DMS 273 (cell line): ENCODE measurements at regions not wholly inside any gene's neighbourhood (a gene's known extent, or its start where the extent isn't known, plus 50 kb on each side); places are given as distances from the start of the nearest gene placed in this dataset.
"Not testable (repeated sequence)": the region's sequence is repeated elsewhere in the genome, so short reads cannot be mapped to it uniquely, and the experiment has no call there.

Source experiments
- DNase-seq: peaks from one replicate; lab custom pipeline; 2025; ENCODE audit not compliant: unreplicated experiment; lab: John Stamatoyannopoulos, UW

DNA sequence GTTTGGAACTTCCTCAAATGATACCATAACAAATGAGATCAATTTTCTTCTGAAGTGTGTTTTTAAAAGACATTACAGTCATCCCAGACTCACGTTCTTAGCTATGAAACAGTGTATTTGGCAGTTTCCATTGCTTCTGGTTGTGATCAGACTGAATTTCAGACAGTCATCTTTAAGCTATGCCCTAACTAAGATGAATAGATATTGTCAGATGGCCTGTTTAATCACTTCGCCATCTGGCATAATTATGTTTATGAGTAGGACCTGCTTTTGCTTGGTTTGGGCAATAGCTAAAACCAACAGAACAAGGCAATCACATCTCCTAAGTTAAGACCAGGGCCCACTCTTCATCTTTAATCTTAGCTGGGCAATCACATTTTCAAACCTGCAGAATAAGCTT, 313.1 kb downstream of the SV2B start:
- DNase-seq: peak; percentile 63

DNA sequence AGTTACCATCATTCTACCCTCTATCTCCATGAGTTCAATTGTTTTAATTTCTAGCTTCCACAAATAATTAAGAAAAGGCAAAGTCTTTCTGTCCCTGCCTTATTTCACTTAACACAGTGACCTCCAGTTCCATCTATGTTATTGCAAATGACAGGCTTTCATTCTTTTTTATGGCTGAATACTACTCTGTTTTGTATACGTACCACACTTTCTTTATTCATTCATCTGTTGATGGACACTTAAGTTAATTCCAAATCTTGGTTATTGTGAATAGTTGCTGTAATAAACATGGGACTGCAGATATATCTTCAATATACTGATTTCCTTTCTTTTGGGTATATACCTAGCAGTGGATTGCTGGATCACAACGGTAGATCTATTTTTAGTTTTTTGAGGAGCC, 314.1 kb downstream of the SV2B start:
- DNase-seq: no peak

DNA sequence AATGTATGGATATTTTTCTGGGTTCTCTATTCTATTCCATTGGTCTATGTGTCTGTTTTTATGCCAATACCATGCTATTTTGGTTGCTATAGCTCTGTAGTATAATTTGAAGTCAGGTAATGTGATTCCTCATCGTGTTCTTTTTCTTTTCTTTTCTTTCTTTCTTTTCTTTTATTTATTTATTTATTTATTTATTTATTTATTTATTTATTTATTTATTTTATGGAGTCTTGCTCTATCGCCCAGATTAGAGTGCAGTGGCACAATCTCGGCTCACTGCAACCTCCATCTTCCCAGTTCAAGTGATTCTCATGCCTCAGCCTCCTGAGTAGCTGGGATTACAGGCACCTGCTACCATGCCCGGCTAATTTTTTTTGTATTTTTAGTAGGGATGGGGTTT, 315.2 kb downstream of the SV2B start:
- not testable (repeated sequence) for DNase-seq

DNA sequence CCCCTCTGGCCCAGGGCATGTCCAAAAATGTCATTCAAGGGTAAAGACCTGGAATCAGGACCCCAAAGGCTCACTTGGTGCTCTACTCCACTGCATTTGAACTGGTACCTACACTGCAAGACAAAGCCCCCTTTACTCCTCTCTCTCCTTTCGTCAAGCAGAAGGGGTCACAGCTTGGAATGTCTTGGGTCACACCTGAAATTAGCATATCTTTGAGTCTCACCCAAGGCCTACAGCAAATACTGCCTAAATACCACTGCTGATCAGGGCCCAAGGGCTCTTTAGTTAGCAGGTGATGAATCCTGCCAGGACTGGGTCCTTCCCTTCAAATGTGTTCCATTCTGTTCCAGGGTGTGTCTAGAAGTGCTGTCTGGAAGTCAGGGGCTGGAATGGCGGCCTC, 320.6 kb downstream of the SV2B start:
- no peak for DNase-seq

DNA sequence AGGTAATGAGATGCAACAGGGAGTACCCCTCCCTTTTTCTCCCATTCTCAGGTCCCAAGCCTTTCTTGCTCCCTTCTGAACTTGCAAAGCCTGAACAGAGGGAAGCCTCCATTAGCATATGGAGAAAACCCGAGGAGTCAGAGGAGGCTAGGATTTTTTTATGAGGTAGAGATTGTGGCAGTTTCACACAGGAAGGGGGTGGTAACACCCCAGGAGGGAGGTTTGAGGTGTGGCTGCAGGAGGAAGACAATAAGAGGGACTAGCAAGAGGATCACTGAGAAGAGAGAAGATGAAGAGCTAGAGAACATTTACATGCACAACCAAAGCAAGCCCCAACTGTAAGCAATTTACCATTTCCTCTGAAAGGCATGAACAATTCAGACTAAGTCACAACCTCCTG, 322.7 kb downstream of the SV2B start:
- no peak for DNase-seq

DNA sequence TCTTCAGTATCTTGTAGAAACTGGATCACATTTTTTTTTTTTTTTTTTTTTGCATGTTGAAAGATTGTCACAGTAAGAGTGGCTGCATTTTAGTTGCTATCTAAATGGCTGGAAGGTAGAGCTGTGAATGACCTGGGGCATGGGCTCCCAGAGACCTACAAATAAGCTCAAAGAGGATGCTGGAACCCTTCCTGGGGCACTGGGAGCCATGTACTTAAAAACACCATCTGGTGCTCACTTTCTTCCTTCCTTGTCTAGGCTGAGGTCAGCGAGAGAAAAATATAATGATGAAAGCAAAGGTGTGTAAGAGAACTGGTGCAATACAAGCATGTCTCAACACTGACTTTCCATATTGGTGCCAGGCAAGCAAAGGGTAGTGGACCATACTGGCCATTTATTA, 323.9 kb downstream of the SV2B start:
- peak; percentile 11 for DNase-seq

DNA sequence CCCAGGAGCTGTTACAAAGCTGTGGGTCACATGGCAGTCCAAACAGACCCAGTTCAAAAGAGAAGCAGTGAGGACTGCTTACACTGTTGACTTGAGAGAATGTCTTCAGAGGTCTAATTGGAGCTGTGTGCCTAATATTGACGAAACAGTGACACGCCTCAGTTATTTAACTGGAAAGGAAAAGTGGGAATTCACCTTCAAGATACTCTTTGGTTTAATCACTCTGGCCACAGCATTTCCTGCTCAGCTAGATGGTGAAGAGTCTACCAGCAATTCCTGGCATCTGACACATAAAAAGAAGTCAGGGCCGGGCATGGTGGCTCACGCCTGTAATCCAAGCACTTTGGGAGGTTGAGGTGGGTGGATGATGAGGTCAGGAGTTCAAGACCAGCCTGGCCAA, 326.4 kb downstream of the SV2B start:
- no peak for DNase-seq

DNA sequence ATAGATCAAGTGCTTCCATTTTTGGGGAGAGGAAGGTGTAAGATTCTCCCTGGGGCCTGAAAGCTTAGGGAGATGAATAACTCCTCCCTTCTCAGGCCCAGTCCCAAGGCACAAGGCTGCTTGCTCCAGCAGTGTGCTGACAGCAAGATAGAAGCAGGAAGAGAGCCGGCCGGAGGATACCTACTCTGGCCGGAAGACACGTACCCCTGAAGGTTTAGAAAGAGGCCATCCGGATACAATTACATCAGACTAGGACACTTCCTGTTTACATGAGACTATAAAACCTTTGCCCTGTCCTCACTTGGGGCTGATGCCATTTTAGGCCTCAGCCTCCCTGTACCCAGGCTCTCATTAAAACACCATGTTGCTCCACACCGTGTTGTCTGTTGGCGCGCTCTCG, 329.9 kb downstream of the SV2B start:
- no peak for DNase-seq

DNA sequence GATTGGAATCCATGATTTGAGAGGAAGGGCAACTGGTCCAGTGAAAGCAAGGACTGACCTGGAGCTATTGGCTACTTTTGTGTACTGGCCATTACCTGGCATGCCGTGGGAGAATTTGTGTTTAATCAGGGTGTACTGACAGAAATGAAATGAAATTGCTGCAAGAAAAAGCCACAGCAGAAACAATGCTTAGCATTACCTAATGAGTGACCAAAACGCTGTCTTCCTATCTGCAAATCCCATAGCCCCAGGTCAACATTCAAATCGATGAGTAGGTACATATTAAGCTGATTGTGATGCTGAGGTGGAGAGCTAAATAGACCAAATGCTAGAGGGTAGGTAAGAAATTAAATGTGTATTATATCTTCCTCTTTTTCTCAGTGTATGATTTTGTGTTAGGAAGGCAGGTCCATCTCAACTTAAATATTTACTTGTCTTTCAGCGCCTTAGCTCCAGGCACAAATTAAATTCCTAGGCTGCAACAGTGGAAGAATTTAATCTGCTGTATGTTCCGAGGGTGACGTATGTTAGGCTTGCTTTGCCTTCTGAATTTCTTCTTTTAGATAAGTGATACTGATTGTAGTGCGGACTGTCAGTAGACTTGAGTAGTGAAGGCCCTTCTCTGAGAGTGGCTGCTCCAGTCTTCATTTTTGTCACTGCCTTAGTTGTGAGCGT, 331.1 kb downstream of the SV2B start:
- no peak for DNase-seq

DNA sequence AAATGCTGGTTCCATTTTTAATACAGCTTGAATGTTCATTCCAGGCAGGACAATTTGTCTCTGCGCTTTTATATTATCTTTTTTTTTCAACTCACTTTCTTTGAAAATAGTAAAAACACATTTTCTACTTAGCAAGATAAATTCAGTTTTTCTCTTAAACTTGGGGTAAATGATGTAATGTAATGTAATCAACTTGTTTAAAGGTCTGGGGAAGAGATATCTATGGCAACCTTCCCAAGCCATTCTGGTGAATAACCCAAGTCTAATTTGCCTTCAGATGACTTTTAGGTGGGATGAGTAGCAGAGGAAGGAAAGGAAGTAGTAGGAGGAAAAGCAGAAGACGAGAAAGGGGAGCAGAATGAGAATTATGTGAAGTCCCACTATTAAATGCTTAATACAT, 335.1 kb downstream of the SV2B start:
- no peak for DNase-seq

DNA sequence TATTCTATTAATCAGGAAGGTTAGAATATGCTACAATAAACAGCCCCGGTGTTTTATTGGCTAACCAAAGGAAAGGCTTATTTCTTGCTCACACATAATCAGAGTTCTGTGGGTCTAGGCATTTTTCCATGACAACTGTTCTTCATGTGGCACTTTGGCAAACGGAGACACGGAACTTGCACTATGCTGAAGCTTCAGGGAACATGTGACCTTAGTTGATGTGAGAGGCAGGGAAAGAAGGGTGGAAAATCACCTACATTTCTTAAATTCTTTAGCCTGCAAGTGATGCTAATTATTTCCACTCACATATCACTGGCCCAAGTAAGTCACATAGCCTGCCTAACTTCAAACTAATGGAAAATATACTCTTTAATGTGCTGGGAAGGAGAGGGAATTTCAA, 344.6 kb downstream of the SV2B start:
- no peak for DNase-seq

DNA sequence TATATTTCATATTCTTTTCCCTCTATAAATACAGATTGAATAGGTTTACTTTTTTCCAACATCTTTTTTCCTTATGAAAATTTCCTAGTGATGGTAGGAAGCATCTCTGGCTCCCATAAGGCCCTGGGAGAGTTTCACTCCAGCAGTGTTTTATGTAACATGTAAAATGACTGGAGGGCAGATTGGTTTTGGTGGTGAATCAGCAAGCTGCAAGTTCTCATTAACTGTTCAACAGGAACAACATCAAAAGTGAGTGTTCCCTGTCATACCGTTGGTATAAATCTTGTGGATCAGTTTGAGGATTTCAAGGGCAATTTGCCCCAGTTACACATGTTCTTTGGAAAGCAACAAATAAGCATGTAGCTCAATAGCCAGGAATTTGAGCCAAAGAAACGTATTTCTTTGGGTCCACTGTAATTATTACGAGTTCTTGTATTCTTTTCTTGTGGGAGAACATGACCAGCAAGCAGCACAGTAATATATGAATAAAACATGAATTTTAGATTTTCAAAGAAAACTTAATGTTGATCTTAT, 345.7 kb downstream of the SV2B start:
- DNase-seq: no peak

DNA sequence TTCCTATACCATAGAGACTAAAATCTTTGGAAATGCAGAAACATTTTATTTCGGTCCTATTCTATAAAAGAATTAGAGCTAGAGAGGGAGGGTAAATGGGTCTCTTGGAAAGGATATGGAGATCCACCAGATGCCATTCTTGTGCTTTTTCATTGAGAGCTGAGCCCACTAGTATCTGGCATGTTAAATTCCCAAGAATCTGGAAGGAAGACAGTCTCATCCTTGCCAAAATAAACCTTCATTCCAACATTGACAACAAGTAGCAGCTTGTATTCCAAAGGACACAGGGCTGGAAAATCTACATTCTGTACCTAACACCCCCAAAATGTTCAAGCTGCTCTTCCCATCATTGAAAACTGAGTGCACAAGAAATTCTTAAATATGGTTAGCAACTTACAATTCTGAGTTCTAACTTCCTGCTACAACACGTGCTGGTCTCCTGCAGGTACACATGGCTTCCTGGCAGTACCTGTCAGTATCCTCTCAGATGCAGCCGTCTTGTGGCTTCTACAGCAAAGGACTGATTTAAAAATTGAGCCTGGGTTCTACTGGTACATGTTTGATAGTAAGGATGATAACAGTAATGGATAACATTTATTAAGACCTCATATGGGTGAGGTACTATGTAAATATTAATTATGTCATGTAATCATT, 348.1 kb downstream of the SV2B start:
- no peak for DNase-seq

DNA sequence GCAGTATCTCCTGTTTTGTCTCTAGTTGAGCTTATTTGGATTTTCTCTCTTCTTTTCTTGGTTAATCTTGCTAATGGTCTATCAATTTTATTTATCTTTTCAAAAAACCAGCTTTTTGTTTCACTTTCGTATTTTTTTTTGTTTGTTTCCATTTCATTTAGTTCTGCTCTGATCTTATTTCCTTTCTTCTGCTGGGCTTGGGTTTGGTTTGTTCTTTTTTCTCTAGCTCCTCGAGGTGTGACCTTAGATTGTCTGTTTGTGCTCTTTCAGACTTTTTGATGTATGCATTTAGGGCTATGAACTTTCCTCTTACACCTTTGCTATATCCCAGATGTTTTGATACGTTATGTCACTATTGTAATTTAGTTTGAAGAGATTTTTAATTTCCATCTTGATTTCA, 353.3 kb downstream of the SV2B start:
- not testable (repeated sequence) for DNase-seq

DNA sequence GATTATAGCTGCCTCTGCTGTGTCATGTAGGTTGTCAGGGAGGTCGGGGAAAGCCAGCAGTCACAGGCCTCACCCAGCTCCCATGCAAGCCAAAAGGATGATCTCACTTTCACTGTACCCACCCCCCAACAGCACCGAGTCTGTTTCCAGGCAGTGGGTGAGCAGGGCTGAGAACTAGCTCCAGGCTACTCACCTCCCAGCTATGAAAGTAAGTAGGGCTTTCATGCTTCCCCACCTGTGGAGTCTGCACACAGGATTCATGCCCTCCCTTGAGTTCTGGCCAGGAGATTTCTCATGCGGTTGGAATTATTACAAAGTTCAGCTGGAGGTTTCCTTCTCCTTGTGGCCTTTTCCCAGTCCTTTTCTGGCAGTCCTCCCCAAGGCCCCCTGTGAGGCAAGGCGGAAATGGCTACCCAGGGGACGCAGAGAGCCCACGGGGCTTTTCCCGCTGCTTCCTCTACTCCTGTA, 356.2 kb downstream of the SV2B start:
- no peak for DNase-seq

DNA sequence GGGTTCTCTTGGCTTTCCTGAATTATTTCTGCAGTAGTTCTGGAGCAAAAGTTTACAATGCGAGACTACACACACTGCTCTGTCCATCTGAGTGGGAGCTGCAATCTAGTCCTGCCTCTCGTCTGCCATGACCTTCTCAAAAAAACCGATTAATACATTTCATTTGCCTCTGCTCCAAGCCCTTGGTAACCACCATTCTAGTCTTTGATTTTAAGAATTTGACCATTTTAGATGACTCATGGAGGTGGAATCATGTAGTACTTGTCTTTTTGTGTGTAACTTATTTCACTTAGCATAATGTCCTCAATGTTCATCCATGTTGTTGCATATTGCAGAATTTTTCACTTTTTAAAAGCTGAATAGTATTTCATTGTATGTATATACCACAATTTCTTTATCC, 356.9 kb downstream of the SV2B start:
- DNase-seq: no peak

DNA sequence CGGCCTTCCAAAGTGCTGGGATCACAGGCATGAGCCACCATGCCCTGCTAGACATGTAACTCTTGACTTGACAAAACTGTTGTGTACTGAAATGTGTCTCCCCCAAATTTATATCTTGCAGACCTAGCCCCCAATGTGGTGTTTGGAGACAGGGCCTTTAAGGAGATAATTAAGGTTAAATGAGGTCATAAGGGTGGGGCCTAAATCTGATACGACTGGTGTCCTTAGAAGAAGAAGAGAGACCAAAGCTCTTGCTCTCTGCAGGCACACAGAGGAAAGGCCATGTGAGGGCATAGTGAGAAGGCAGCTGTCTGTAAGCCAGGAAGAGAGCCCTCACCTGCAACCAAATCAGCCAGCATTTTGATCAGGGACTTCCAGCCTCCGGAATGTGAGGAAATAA, 361.3 kb downstream of the SV2B start:
- DNase-seq: peak; percentile 7

DNA sequence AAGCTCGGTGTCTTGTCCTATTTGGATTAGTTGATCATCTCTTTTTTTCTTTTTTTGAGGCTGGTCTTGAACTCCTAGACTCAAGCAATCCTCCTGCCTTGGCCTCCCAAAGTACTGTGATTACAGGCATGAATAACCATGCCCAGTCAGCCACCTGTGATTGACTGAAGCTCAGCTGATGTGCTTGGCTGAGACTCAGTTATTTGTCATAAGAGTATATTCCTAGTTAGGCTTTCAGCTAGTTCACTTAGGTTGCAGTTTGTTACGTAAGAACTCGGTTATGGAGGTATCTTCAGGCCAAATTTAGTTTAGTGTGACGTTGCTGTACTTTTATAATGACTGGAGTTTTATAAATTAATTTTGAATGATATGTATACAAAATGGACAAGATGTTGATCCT, 365.0 kb downstream of the SV2B start:
- no peak for DNase-seq

DNA sequence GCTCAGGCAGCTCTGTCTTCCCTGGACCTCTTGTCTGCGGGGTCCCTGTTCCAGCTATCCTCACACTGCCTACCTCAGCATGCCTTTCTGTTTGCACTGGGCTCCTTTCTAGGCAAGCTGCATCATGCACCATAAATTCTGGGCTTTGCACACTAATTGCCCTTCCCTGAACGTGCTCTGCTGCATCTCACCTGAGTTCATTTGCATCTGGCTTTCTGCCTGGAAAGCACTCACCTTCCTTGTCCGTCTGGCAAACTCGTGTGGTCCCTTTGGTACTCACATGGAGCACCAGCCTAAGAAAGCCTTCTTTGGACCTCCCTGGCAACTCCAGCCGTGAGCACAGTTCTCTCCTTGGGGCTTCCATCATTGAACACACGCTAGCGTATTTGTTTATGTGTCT, 365.6 kb downstream of the SV2B start:
- peak; percentile 2 for DNase-seq

DNA sequence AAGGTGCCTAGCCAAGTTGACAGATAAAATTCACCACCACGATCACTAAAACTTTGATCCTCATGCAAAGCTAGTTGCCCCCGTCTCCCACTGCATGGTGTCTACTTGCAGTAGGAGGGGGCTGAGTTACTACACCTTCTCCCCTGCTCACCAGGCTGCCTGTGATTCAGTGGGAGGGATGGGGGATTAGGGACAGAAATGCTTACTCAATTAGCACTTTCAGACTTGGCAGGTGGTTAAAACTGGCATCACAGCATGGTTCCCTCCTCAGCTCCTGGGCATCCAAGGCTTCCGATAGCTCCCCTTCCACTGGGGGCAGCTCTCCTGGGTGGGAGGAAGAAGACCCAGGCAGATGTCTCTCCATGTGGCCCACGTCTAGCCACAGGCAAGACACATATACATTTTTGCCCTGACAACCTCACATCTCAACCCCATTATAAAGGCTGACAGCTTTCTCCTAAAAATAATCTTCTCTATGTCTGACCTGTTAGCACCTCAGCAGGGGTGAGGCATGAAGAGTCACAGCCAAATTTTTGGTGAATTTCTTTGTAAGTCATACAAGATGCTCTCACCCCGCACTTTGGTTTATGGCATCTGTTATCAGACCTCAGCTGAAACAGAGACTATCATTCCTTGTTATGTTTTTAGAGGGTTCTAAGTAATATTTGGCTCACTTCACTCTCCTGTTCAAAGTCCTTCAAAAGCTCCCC, 369.0 kb downstream of the SV2B start:
- no peak for DNase-seq

DNA sequence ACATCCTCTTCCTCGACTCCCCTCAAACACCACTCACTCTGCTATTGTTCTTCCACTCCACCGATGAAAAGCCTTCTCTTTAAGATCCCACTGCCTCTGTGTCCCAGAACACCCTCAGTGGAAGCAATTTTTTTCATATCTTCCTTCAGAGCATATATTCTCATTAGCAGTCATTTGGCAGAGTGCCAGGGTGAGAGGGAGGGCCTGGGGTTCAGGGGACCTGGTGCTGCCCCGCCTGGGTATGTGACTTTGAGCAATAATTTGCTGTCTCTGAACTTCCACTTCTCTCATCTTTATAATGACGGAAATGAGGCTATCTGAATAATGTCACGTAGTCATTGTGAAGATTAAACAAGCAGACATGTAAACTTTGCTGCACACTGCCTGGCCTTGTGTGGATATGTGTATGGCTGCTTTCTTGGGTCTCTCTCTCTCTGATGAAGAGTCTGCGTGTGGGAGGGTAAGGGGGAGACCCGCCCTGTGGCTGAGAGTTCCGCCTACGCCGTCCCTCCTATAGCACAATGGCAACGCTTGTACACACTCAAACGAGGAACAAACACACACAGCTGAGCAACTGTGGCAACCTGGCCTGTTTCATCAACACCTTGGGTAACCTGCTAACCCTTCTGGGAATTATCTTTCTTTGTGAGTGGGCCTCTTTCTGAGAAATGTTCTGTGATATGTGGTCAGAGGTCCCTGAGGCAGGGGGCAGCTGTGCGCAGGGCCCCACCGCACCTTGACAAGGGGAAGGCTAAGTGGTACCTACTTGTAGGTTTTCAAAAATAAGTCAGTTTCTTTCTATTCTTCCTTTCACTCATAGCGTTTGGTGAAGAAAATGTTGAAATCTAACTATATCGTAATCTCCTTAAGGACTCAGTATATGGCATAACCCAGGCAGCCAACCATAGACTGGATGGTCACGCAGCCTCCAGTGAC, 369.8 kb downstream of the SV2B start:
- DNase-seq: peak; percentile 2
